Retinal pigment epithelial cell (primary cell): ENCODE measurements at regions not wholly inside any gene's neighbourhood (a gene's known extent, or its start where the extent isn't known, plus 50 kb on each side); places are given as distances from the start of the nearest gene placed in this dataset.

ENCODE experiments used
- DNase-seq: peaks from one replicate; pipeline ENCODE4 v3.0.0-alpha.2; 2010; ENCODE audit warnings: low read depth
- H3K4me3 ChIP-seq: 2 replicates; pipeline ENCODE4 v1.5.1; 2011; ENCODE audit warnings: mild to moderate bottlenecking, low read length, control low read depth, moderate library complexity
- TF ChIP-seq, protein P1 (sequence below): conservative IDR thresholded peaks from 2 replicates; pipeline ENCODE4 v1.5.1; 2011; ENCODE audit warnings: low read depth, low read length, control low read depth, inconsistent platforms

DNA sequence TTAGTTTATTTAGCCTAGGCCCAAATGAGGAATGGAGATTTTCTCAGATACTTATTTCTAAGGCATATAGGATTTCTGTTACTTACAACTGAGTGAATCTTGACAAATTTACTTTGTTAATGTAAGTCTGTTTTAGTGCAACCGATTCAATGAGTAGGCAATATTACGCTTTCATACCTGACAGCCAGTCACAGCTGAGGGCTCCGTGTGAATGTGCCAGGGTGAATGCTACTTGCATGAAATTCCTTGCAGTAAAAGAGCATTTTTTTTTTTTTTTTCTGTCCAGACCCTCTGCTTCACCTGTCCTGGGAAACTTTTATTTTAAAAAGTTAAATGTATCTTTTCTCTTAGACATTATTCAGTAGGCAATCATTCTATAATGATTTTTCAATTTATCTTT is 1100.0 kb downstream of the FAT4 start:
- no peak overlapping the region for H3K4me3 ChIP-seq
- TF ChIP-seq, protein P1, sequence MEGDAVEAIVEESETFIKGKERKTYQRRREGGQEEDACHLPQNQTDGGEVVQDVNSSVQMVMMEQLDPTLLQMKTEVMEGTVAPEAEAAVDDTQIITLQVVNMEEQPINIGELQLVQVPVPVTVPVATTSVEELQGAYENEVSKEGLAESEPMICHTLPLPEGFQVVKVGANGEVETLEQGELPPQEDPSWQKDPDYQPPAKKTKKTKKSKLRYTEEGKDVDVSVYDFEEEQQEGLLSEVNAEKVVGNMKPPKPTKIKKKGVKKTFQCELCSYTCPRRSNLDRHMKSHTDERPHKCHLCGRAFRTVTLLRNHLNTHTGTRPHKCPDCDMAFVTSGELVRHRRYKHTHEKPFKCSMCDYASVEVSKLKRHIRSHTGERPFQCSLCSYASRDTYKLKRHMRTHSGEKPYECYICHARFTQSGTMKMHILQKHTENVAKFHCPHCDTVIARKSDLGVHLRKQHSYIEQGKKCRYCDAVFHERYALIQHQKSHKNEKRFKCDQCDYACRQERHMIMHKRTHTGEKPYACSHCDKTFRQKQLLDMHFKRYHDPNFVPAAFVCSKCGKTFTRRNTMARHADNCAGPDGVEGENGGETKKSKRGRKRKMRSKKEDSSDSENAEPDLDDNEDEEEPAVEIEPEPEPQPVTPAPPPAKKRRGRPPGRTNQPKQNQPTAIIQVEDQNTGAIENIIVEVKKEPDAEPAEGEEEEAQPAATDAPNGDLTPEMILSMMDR, result no peak
- DNase-seq, result no peak

DNA sequence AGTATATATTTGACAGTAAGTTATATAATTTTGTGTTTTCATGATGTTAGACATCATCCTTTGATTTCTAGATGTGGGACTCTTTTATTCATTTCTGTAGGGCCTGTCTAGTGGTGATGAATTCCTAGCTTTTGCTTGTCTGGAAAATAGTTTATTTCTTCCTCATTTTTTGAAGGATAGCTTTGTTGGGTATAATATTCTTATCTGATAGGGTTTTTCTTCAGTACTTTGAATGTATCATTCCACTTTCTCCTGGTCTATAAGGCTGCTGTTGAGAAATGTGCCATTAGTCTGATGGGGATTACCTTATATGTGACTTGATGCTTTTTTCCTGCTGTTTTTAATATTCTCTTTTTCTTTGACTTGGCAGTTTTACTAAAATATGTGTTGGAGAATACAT is 1104.5 kb downstream of the FAT4 start:
- TF ChIP-seq, protein P1, result no peak

DNA sequence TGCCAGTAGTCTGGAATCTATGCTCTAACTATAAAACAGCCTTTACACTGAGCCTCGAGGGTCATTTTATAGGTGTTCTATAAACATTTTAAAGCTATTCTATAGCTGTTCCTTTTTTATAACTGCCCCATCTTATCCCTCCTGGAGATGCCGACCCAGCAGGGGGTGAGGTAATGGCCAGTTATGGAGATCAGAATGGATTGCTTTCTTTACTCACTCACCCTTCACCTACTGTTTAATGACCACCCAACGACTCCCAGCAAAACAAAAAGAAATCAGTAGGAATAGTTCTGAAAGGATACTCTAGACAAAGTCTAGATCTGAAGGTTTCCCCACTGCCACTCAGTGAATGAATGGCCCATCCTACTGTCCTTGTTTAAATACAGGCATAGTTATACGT is 1113.1 kb downstream of the FAT4 start:
- no peak overlapping the region for H3K4me3 ChIP-seq
- TF ChIP-seq, protein P1, result no peak
- no peak for DNase-seq

More for the DNA sequence above, 1104.5 kb downstream of the FAT4 start:
- no peak overlapping the region for H3K4me3 ChIP-seq
- DNase-seq, result no peak

DNA sequence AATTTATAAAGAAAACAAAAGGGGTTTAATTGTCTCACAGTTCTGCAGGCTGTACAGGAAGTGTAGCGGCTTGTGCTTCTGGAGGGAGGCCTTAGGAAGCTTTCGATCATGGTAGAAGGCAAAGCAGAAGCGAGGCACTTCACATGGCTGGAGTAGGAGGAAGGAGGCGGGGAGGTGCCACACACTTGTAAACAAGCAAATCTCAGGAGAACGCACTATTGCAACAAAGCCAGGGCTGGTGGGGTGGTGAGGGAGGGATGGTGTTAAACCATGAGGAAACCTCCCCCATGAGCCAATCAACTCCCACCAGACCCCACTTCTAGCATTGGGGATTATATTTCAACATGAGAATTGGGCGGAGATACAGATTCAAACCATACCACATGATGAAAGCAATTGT is 1116.3 kb downstream of the FAT4 start:
- TF ChIP-seq, protein P1, result no peak
- no peak for DNase-seq
- H3K4me3 ChIP-seq, result no peak overlapping the region

DNA sequence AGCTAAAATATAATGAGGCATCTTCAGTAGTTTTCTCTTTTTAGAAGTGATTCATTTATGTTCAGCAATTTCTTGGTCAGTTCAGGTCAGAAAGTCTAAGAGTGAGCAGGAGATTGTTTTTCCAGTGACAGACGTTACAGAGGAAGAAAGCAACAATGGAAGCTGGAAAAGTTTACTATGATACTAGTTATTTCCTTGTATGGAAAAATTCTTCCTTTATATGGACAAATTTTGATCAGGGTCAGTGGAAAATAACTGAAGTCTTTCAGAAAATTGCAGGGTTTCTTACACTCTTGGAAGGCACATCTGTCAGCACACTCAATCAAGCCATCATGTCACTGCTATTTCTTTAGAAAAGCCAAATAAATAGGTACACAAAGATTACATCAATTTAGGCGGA is 1120.7 kb downstream of the FAT4 start:
- DNase-seq, result no peak
- TF ChIP-seq, protein P1, result no peak
- H3K4me3 ChIP-seq, result no peak overlapping the region

DNA sequence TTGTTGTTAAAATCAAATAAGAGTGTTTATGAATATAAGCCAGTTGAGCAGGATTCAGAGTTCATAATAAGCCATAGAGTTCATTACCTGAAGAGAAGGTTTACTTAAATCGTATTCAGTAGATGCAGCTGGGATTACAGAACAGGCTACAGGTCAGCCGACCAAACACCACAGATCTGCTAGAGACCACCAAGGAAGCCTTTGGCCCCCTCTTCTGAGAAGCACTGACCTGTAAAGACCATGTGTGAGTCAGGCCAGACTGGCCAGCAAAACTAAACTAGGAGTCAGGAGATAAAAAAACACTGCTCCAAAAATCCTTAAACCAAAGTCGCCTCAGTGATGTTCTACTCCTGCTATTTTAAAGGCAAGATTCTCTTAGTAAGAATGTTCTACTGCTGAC is 1125.5 kb downstream of the FAT4 start:
- H3K4me3 ChIP-seq, result no peak overlapping the region
- no peak for DNase-seq
- TF ChIP-seq, protein P1, result no peak

DNA sequence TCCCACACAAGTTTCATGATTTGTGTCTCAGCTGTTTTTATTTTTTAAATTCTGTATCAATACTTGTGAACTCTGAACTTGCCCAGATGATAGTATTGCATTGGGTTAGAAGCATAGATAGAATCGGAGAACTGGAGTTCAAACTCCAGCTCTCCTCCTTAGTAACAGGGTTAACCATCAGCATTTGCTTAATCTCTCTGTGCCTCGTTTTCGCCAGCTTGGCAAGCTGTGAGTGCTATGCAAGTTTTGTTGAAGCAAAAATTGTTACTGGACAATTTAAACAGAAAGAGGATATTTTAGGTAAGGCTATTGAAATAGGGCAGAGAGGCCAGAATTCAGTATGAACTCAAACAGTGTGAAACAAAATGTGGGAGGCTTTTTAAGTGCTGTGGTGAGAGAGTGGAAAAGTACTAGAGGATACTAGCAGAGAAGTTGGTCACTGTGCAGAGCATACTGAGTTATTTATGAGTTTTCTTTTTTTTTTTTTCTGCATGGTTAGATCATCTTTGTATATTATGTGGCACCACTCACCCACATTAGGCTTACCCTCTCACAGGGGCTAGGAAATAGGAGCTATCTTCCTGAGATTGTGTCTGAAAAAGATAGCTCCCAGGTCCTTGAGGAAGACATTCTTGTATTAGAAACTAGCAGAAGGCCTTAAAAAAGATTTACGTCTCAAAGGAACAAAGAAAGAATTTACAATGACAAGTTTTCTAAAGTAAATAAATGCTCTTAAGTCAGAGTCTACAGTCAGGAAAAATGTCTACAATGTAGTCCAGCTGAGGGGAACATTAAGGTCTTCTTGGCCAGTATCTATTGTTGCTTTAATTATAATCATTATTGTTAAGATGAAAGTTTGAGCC is 1126.6 kb downstream of the FAT4 start:
- H3K4me3 ChIP-seq, result no peak overlapping the region
- DNase-seq, result no peak
- TF ChIP-seq, protein P1, result no peak
